GM21423 (cell line): ENCODE measurements at regions not wholly inside any gene's neighbourhood (a gene's known extent, or its start where the extent isn't known, plus 50 kb on each side); places are given as distances from the start of the nearest gene placed in this dataset.
"Not testable (repeated sequence)": the region's sequence is repeated elsewhere in the genome, so short reads cannot be mapped to it uniquely, and the experiment has no call there.

Experiments
- ATAC-seq: cut with Tn5 transposase; IDR thresholded peaks from one replicate; pipeline ENCODE4 v1.9.1; 2021; ENCODE audit warnings: mild to moderate bottlenecking, moderate library complexity; ENCODE audit not compliant: unreplicated experiment

GRCh38 chr2:43149482-43150107 lies 76.8 kb downstream of the ZFP36L2 start:
- no peak for ATAC-seq

GRCh38 chr2:43146083-43146482 lies 80.3 kb downstream of the ZFP36L2 start:
- ATAC-seq, result no peak

- ATAC-seq, result no peak
Measured at GRCh38 chr2:43144263-43144662, 82.1 kb downstream of the ZFP36L2 start.

GRCh38 chr2:43143756-43144155 lies 82.7 kb downstream of the ZFP36L2 start:
- ATAC-seq, result no peak

- no peak for ATAC-seq
Measured at GRCh38 chr2:43142921-43143438, 83.4 kb downstream of the ZFP36L2 start.

GRCh38 chr2:43141636-43142151 lies 84.7 kb downstream of the ZFP36L2 start:
- ATAC-seq, result not testable (repeated sequence)

GRCh38 chr2:43139996-43140621 lies 86.3 kb downstream of the ZFP36L2 start:
- ATAC-seq, result no peak

- ATAC-seq, result no peak
Measured at GRCh38 chr2:43139501-43139900, 86.9 kb downstream of the ZFP36L2 start.

- ATAC-seq, result no peak
Measured at GRCh38 chr2:43138441-43138840, 88.0 kb downstream of the ZFP36L2 start.

GRCh38 chr2:43136876-43137275 lies 89.5 kb downstream of the ZFP36L2 start:
- no peak for ATAC-seq

GRCh38 chr2:43136011-43136799 lies 90.2 kb downstream of the ZFP36L2 start:
- ATAC-seq, result no peak

- ATAC-seq, result no peak
Measured at GRCh38 chr2:43135583-43135982, 90.8 kb downstream of the ZFP36L2 start.

- ATAC-seq, result no peak
Measured at GRCh38 chr2:43134571-43134889, 91.9 kb downstream of the ZFP36L2 start.

- ATAC-seq, result no peak
Measured at GRCh38 chr2:43133708-43134570, 92.5 kb downstream of the ZFP36L2 start.

- no peak for ATAC-seq
Measured at GRCh38 chr2:43133336-43133707, 93.1 kb downstream of the ZFP36L2 start.

- no peak for ATAC-seq
Measured at GRCh38 chr2:43132683-43133301, 93.6 kb downstream of the ZFP36L2 start.

GRCh38 chr2:43131890-43132682 lies 94.3 kb downstream of the ZFP36L2 start:
- ATAC-seq, result no peak

GRCh38 chr2:43131051-43131889 lies 95.1 kb downstream of the ZFP36L2 start:
- ATAC-seq, result peak; percentile 35

- ATAC-seq, result no peak
Measured at GRCh38 chr2:43130548-43130875, 95.9 kb downstream of the ZFP36L2 start.
